Lung (tissue), 11 donors: ENCODE measurements at regions not wholly inside any gene's neighbourhood (a gene's known extent, or its start where the extent isn't known, plus 50 kb on each side); places are given as distances from the start of the nearest gene placed in this dataset.

Experiments
- ATAC-seq: fragments of 200-7000 bp; cut with Tn5 transposase; one replicate; pipeline ENCODE4 v1.9.1; 2020; ENCODE audit warnings: moderate number of reproducible peaks; ENCODE audit not compliant: insufficient read depth, low FRiP score
- DNase-seq, 3 donors: peaks; one replicate each; pipeline ENCODE4 v3.0.0-alpha.2; 2013 to 2017
- H3K27ac ChIP-seq, 2 donors: one replicate each; pipeline ENCODE4 v1.5.1; 2013; ENCODE audit warnings: mild to moderate bottlenecking in 2 of 2, moderate library complexity in 2 of 2, control low read depth in 1 of 2, inconsistent platforms in 1 of 2, low read depth in 1 of 2, low read length in 1 of 2
- H3K27me3 ChIP-seq, 3 donors: one replicate each; pipeline ENCODE4 v1.5.1; 2013; ENCODE audit warnings: low read length in 2 of 3; ENCODE audit not compliant: control insufficient read depth in 3 of 3, insufficient read depth in 3 of 3
- H3K36me3 ChIP-seq, 4 donors: one replicate each; pipeline ENCODE4 v1.5.1; 2013; ENCODE audit warnings: low read length in 4 of 4, mild to moderate bottlenecking in 1 of 4, moderate library complexity in 1 of 4; ENCODE audit not compliant: control insufficient read depth in 4 of 4, insufficient read depth in 4 of 4
- H3K4me1 ChIP-seq, 5 donors: one replicate each; pipeline ENCODE4 v1.5.1; 2013; ENCODE audit warnings: low read length in 5 of 5, mild to moderate bottlenecking in 2 of 5, moderate library complexity in 1 of 5; ENCODE audit not compliant: control insufficient read depth in 5 of 5, insufficient read depth in 5 of 5
- H3K4me3 ChIP-seq: one replicate; pipeline ENCODE4 v1.5.1; 2013; ENCODE audit warnings: mild to moderate bottlenecking, control low read depth, moderate library complexity
- H3K9ac ChIP-seq, 2 donors: one replicate each; pipeline ENCODE4 v1.5.1; 2013; ENCODE audit warnings: low read length in 2 of 2, control low read depth in 1 of 2; ENCODE audit not compliant: insufficient read depth in 1 of 2
- H3K9me3 ChIP-seq, 4 donors: one replicate each; pipeline ENCODE4 v1.5.1; 2013; ENCODE audit warnings: low read length in 3 of 4, mild to moderate bottlenecking in 1 of 4, moderate library complexity in 1 of 4; ENCODE audit not compliant: control insufficient read depth in 4 of 4, insufficient read depth in 3 of 4
- CTCF ChIP-seq: IDR thresholded peaks from 2 replicates; pipeline ENCODE4 v1.5.1; 2012; ENCODE audit warnings: mild to moderate bottlenecking; ENCODE audit errors: control extremely low read depth, extremely low read depth
- WGBS, 2 donors: extraction: QIAGEN DNeasy Blood & Tissue Kit; methylation state at CpG; one replicate each; pipeline ENCODE4 v1.1.7; 2013; 5-methylcytosine and 5-hydroxymethylcytosine counted together
- donor health status: control.
- donor health status: control.
- donor health status: Bipolar disorder and iron deficiency.
- donor health status: healthy.
- donor health status: DM: yes; HTN: yes; CAD: no.

- H3K9me3 ChIP-seq = peaks cover 0 to 13% (median 9%) of the 10 kb centered on the region in 4 donors
- ATAC-seq (no peak), DNase-seq (no peak)
- no peak overlapping the region for H3K9ac ChIP-seq
- TF ChIP-seq CTCF = no peak
- H3K4me3 ChIP-seq = no peak overlapping the region
- H3K27ac ChIP-seq = no peak overlapping the region
- H3K36me3 ChIP-seq = no peaks in the 10 kb centered on the region
- no peaks in the 10 kb centered on the region for H3K4me1 ChIP-seq
- 73 to 76% methylated on average over 9 of the region's 9 CpGs for WGBS, 2 donors
- H3K27me3 ChIP-seq = peaks cover 0 to 4% (median 0%) of the 10 kb centered on the region in 3 donors
Observed at GRCh38 chr22:47318041-47318737, 555.7 kb downstream of the TBC1D22A start.

GRCh38 chr22:47315862-47316419, 553.5 kb downstream of the TBC1D22A start:
- DNase-seq = no peak
- TF ChIP-seq CTCF = no peak

GRCh38 chr22:47310601-47311000, 548.2 kb downstream of the TBC1D22A start:
- 90 to 93% methylated on average over 1 of the region's 1 CpG for WGBS, 2 donors
- ATAC-seq (no peak), DNase-seq (no peak)
- H3K36me3 ChIP-seq = no peaks in the 10 kb centered on the region
- H3K4me3 ChIP-seq = no peak overlapping the region
- no peaks in the 10 kb centered on the region for H3K9me3 ChIP-seq
- no peak overlapping the region for H3K9ac ChIP-seq
- H3K4me1 ChIP-seq = peaks cover 0 to 10% (median 0%) of the 10 kb centered on the region in 5 donors
- H3K27ac ChIP-seq = no peak overlapping the region
- no peak for TF ChIP-seq CTCF
- H3K27me3 ChIP-seq = no peaks in the 10 kb centered on the region

More at GRCh38 chr22:47315862-47316419, 553.5 kb downstream of the TBC1D22A start:
- Histone ChIP-seq H3K27ac (no peak overlapping the region), H3K4me1 (no peaks in the 10 kb centered on the region), H3K27me3 (peaks cover 0 to 4% (median 0%) of the 10 kb centered on the region in 3 donors), H3K9ac (no peak overlapping the region), H3K9me3 (peaks cover 0 to 7% (median 3%) of the 10 kb centered on the region in 4 donors), H3K36me3 (no peaks in the 10 kb centered on the region), H3K4me3 (no peak overlapping the region)
- ATAC-seq = no peak
- WGBS, 2 donors = 29 to 31% methylated on average over 7 of the region's 7 CpGs
